Peyer's patch (tissue), 4 donors: ENCODE measurements at regions not wholly inside any gene's neighbourhood (a gene's known extent, or its start where the extent isn't known, plus 50 kb on each side); places are given as distances from the start of the nearest gene placed in this dataset.

Experiments
- DNase-seq, 3 donors: peaks; one replicate each; pipeline ENCODE4 v3.0.0-alpha.2; 2017 to 2019
- H3K27ac ChIP-seq, 4 donors: fragments of 200-600 bp; sonication (generic); one replicate each; pipeline ENCODE4 v1.5.1; 2016 to 2019
- H3K27me3 ChIP-seq, 2 donors: fragments of 200-600 bp; sonication (generic); one replicate each; pipeline ENCODE4 v1.5.1; 2019
- H3K36me3 ChIP-seq, 3 donors: fragments of 200-600 bp; sonication (generic); one replicate each; pipeline ENCODE4 v1.5.1; 2016 to 2019
- H3K4me1 ChIP-seq, 4 donors: fragments of 200-600 bp; sonication (generic); one replicate each; pipeline ENCODE4 v1.5.1; 2016 to 2019
- H3K4me3 ChIP-seq, 4 donors: fragments of 200-600 bp; sonication (generic); 1 replicate in 3 of 4; 2 replicates in 1 of 4; pipeline ENCODE4 v1.5.1; 2016 to 2019; ENCODE audit warnings: mild to moderate bottlenecking in 1 of 4
- H3K9me3 ChIP-seq, 4 donors: fragments of 200-600 bp; sonication (generic); one replicate each; pipeline ENCODE4 v1.5.1; 2016 to 2019; ENCODE audit warnings: mild to moderate bottlenecking in 1 of 4
- CTCF ChIP-seq, 6 experiments: fragments of 450-650 bp in 4 of 6; fragments of 200-600 bp in 2 of 6; sonication (generic) in 1 of 6; IDR thresholded peaks; one replicate each; pipeline ENCODE4 v1.5.1; 2017 to 2019; ENCODE audit warnings: antibody characterized with exemption in 6 of 6, mild to moderate bottlenecking in 3 of 6, moderate library complexity in 1 of 6
- POLR2A ChIP-seq, 2 donors: fragments of 450-650 bp; IDR thresholded peaks; one replicate each; pipeline ENCODE4 v1.5.1; 2017; ENCODE audit warnings: antibody characterized with exemption in 2 of 2, mild to moderate bottlenecking in 2 of 2, moderate library complexity in 2 of 2

GRCh38 chr10:42985436-42986316 lies 91.2 kb upstream of the RET start:
- H3K27me3 ChIP-seq: no peaks in the 10 kb centered on the region
- H3K4me3 ChIP-seq: no peak overlapping the region
- DNase-seq: peak in 1 of 3 donors; percentile 38

GRCh38 chr10:42986633-42987032 lies 90.2 kb upstream of the RET start:
- Histone ChIP-seq H3K4me3 (no peak overlapping the region), H3K27me3 (no peaks in the 10 kb centered on the region), H3K9me3 (peaks cover 0 to under 1% (median 0%) of the 10 kb centered on the region in 4 donors), H3K27ac (no peak overlapping the region), H3K36me3 (no peaks in the 10 kb centered on the region), H3K4me1 (no peaks in the 10 kb centered on the region)
- DNase-seq: peak in 1 of 3 donors; percentile 17
- no peak for TF ChIP-seq CTCF (IDR thresholded peaks at IDR 0.05)
- TF ChIP-seq POLR2A (IDR thresholded peaks at IDR 0.05): no peak

More at GRCh38 chr10:42985436-42986316, 91.2 kb upstream of the RET start:
- Histone ChIP-seq H3K27ac (no peak overlapping the region), H3K4me1 (no peaks in the 10 kb centered on the region), H3K9me3 (peaks cover 0 to 5% (median 0%) of the 10 kb centered on the region in 4 donors), H3K36me3 (no peaks in the 10 kb centered on the region)
- TF ChIP-seq CTCF (IDR thresholded peaks at IDR 0.05) (no peak), POLR2A (IDR thresholded peaks at IDR 0.05) (no peak)

GRCh38 chr10:42987121-42987541 lies 89.7 kb upstream of the RET start:
- no peak overlapping the region for H3K27ac ChIP-seq
- H3K4me3 ChIP-seq: no peak overlapping the region
- H3K36me3 ChIP-seq: no peaks in the 10 kb centered on the region
- DNase-seq: peak in 2 of 3 donors; percentile 24 to 44
- no peaks in the 10 kb centered on the region for H3K27me3 ChIP-seq
- no peaks in the 10 kb centered on the region for H3K4me1 ChIP-seq
- H3K9me3 ChIP-seq: no peaks in the 10 kb centered on the region
- TF ChIP-seq CTCF (IDR thresholded peaks at IDR 0.05) (no peak), POLR2A (IDR thresholded peaks at IDR 0.05) (no peak)

- Histone ChIP-seq H3K27ac (no peak overlapping the region), H3K36me3 (no peaks in the 10 kb centered on the region), H3K4me3 (no peak overlapping the region), H3K4me1 (no peaks in the 10 kb centered on the region), H3K27me3 (no peaks in the 10 kb centered on the region), H3K9me3 (no peaks in the 10 kb centered on the region)
- TF ChIP-seq POLR2A (IDR thresholded peaks at IDR 0.05) (no peak), CTCF (IDR thresholded peaks at IDR 0.05) (no peak)
- DNase-seq: peak in 1 of 3 donors; percentile 28
Observed at GRCh38 chr10:42987575-42987974, 89.3 kb upstream of the RET start.

- Histone ChIP-seq H3K36me3 (no peaks in the 10 kb centered on the region), H3K27ac (no peak overlapping the region), H3K4me1 (no peaks in the 10 kb centered on the region), H3K9me3 (no peaks in the 10 kb centered on the region), H3K4me3 (no peak overlapping the region), H3K27me3 (no peaks in the 10 kb centered on the region)
- DNase-seq: peak in 1 of 3 donors; percentile 14
- no peak for TF ChIP-seq POLR2A (IDR thresholded peaks at IDR 0.05)
- no peak for TF ChIP-seq CTCF (IDR thresholded peaks at IDR 0.05)
Observed at GRCh38 chr10:42988069-42988468, 88.8 kb upstream of the RET start.
